K562 (cell line): ENCODE measurements at regions not wholly inside any gene's neighbourhood (a gene's known extent, or its start where the extent isn't known, plus 50 kb on each side); places are given as distances from the start of the nearest gene placed in this dataset.

Source experiments
- BCOR ChIP-seq: fragments of 450-650 bp; IDR thresholded peaks from 2 replicates; pipeline ENCODE4 v1.6.1; 2016
- EHMT2 ChIP-seq: fragments of 450-650 bp; IDR thresholded peaks from 2 replicates; pipeline ENCODE4 v1.6.1; 2018; ENCODE audit warnings: antibody characterized with exemption
- ELF1 ChIP-seq: fragments of 200-800 bp; sonication (Bioruptor generic); IDR thresholded peaks from 2 replicates; pipeline ENCODE4 v1.6.1; 2016; ENCODE audit warnings: missing genetic modification characterization, missing compliant biosample characterization
- EZH2 ChIP-seq: IDR thresholded peaks from 2 replicates; pipeline ENCODE4 v1.6.1; 2012; ENCODE audit warnings: low read depth, mild to moderate bottlenecking, inconsistent platforms, low read length, borderline replicate concordance
- FOXM1 ChIP-seq, 2 experiments: fragments of 450-650 bp in 1 of 2; sonication (generic) in 1 of 2; formaldehyde crosslinking in 1 of 2; IDR thresholded peaks; 2 replicates each; pipeline versions ENCODE4 v1.6.1 to v1.9.0; 2017 to 2022; ENCODE audit warnings: low read depth in 2 of 2, mild to moderate bottlenecking in 2 of 2, missing genetic modification reagents in 1 of 2, moderate library complexity in 1 of 2
- GTF2B ChIP-seq: IDR thresholded peaks from 2 replicates; pipeline ENCODE4 v1.6.1; 2011; ENCODE audit not compliant: insufficient read length; ENCODE audit errors: extremely low read depth
- MLLT1 ChIP-seq, 2 experiments: fragments of 450-650 bp; IDR thresholded peaks; 2 replicates each; pipeline ENCODE4 v1.6.1; 2016
- MXD1 ChIP-seq: fragments of 250-450 bp; sonication (Bioruptor Pico); IDR thresholded peaks from 2 replicates; pipeline ENCODE4 v1.8.0; 2021; ENCODE audit warnings: borderline replicate concordance, mild to moderate bottlenecking, moderate library complexity; ENCODE audit not compliant: poor library complexity, severe bottlenecking
- OTX1 ChIP-seq: fragments of 450-650 bp; formaldehyde crosslinking; IDR thresholded peaks from 2 replicates; pipeline ENCODE4 v1.4.0; 2022; ENCODE audit warnings: mild to moderate bottlenecking
- RFX5 ChIP-seq: IDR thresholded peaks from 2 replicates; pipeline ENCODE4 v1.6.1; 2011; ENCODE audit warnings: low read depth, mild to moderate bottlenecking, improper control_type of control experiment, low read length
- SFPQ ChIP-seq: fragments of 200-400 bp; formaldehyde crosslinking; IDR thresholded peaks from 2 replicates; pipeline ENCODE4 v1.6.1; 2017; ENCODE audit warnings: mild to moderate bottlenecking, low read depth, low read length, moderate library complexity
- SMAD1 ChIP-seq: fragments of 150-350 bp; IDR thresholded peaks from 2 replicates; pipeline ENCODE4 v1.6.1; 2014; ENCODE audit warnings: low read length, low read depth; ENCODE audit not compliant: partially characterized antibody
- TRIM24 ChIP-seq, 2 experiments: fragments of 450-650 bp; IDR thresholded peaks; 2 replicates each; pipeline ENCODE4 v1.6.1; 2016
- USF2 ChIP-seq: sonication (generic); formaldehyde crosslinking; IDR thresholded peaks from 2 replicates; pipeline ENCODE4 v1.5.0; 2020; ENCODE audit warnings: missing genetic modification reagents
- ZBED1 ChIP-seq: IDR thresholded peaks from 2 replicates; pipeline ENCODE4 v1.6.1; 2014
- ZNF253 ChIP-seq: fragments of 250-450 bp; sonication (Bioruptor Pico); conservative IDR thresholded peaks from 2 replicates; pipeline ENCODE4 v1.6.1; 2021; ENCODE audit warnings: mild to moderate bottlenecking
- ZNF75A ChIP-seq: fragments of 450-650 bp; formaldehyde crosslinking; IDR thresholded peaks from 2 replicates; pipeline ENCODE4 v1.4.0; 2020; ENCODE audit warnings: mild to moderate bottlenecking
- TF ChIP-seq, protein P1 (sequence below): fragments of 250-450 bp; sonication (Bioruptor Pico); IDR thresholded peaks from 2 replicates; pipeline ENCODE4 v1.5.0; 2022; ENCODE audit warnings: mild to moderate bottlenecking
- TF ChIP-seq, protein P2 (sequence below): IDR thresholded peaks from 2 replicates; pipeline ENCODE4 v1.6.1; 2016; ENCODE audit warnings: missing genetic modification characterization, missing compliant biosample characterization

GRCh38 chr1:30134466-30135217 is 588.7 kb downstream of the MATN1 start (continued):
- TF ChIP-seq, protein P1, sequence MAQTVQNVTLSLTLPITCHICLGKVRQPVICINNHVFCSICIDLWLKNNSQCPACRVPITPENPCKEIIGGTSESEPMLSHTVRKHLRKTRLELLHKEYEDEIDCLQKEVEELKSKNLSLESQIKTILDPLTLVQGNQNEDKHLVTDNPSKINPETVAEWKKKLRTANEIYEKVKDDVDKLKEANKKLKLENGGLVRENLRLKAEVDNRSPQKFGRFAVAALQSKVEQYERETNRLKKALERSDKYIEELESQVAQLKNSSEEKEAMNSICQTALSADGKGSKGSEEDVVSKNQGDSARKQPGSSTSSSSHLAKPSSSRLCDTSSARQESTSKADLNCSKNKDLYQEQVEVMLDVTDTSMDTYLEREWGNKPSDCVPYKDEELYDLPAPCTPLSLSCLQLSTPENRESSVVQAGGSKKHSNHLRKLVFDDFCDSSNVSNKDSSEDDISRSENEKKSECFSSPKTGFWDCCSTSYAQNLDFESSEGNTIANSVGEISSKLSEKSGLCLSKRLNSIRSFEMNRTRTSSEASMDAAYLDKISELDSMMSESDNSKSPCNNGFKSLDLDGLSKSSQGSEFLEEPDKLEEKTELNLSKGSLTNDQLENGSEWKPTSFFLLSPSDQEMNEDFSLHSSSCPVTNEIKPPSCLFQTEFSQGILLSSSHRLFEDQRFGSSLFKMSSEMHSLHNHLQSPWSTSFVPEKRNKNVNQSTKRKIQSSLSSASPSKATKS (CRISPR knock-in tag) = no peak
- TF ChIP-seq ZBED1 (no peak), USF2 (no peak), EZH2 (no peak), TRIM24 (IDR thresholded peaks at IDR 0.05) (no peak), FOXM1 (IDR thresholded peaks at IDR 0.05; ENCODE audit: low read depth) (no peak), FOXM1 (CRISPR knock-in tag; IDR thresholded peaks at IDR 0.05; ENCODE audit: low read depth) (no peak), SFPQ (no peak), RFX5 (no peak), ZNF253 (CRISPR knock-in tag) (no peak), OTX1 (CRISPR knock-in tag) (no peak), SMAD1 (no peak), GTF2B (no peak), BCOR (no peak), EHMT2 (0 out of 2 replicates have a peak, but pooled peaks have one; percentile 18), MXD1 (no peak), ELF1 (tag) (0 out of 2 replicates have a peak, but pooled peaks have one; percentile 54), MLLT1 (IDR thresholded peaks at IDR 0.05) (no peak), ZNF75A (CRISPR knock-in tag) (no peak)
- TF ChIP-seq, protein P2, sequence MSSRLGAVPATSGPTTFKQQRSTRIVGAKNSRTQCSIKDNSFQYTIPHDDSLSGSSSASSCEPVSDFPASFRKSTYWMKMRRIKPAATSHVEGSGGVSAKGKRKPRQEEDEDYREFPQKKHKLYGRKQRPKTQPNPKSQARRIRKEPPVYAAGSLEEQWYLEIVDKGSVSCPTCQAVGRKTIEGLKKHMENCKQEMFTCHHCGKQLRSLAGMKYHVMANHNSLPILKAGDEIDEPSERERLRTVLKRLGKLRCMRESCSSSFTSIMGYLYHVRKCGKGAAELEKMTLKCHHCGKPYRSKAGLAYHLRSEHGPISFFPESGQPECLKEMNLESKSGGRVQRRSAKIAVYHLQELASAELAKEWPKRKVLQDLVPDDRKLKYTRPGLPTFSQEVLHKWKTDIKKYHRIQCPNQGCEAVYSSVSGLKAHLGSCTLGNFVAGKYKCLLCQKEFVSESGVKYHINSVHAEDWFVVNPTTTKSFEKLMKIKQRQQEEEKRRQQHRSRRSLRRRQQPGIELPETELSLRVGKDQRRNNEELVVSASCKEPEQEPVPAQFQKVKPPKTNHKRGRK (tag) = no peak
